Adipose tissue (tissue), 3 donors: ENCODE measurements at regions not wholly inside any gene's neighbourhood (a gene's known extent, or its start where the extent isn't known, plus 50 kb on each side); places are given as distances from the start of the nearest gene placed in this dataset.
"Not testable (repeated sequence)": the region's sequence is repeated elsewhere in the genome, so short reads cannot be mapped to it uniquely, and the experiment has no call there.

ENCODE experiments used
- H3K27ac ChIP-seq: one replicate; pipeline ENCODE4 v1.5.1; 2013; ENCODE audit warnings: low read depth, low read length
- WGBS, 3 donors: extraction: QIAGEN DNeasy Blood & Tissue Kit; methylation state at CpG; one replicate each; pipeline ENCODE4 v1.1.7; 2013; 5-methylcytosine and 5-hydroxymethylcytosine counted together
- donor health status: healthy with polysubstance abuse.
- donor health status: Bipolar disorder and iron deficiency.
- donor health status: healthy.

DNA sequence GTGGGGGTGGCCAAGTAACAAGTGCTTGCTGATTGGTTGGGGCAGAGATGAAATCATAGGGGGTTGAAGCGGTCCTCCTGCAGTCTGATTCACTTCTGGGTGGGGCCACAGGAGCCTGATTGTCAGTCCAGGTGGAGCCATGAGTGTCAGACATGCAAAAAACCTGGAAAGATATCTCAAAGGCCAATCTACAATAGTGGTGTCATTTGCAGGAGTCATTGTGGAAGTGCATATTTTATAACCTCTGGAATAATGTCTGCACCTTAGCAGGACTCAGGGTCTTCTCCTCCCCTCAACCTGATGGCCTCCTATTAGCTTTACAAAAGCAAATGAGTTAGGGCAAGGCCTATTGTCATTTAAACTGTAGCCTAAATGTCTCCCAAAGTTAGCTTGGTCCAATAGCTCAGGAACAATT, 241.4 kb downstream of the NUAK1 start:
- 75 to 93% (median 76%) methylated on average over 1 of the region's 1 CpG for WGBS, 3 donors
- H3K27ac ChIP-seq: no peak overlapping the region

DNA sequence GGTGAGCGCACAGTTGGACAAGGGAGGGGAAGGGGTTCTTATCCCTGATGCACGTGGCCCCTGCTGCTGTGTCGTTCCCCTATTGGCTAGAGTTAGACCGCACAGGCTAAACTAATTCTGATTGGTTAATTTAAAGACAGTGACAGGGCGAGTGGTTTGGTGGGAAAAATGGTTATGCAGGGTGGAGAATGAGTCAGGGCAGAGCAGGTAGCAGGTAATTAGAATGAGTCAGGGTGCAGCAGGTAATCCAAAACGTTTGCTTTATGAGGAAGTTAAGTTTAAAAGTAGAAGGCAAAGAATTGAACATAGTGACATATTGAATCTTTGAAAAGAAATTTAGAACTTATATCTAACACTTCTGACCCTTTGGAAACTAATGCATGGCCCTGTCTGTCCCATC, 240.5 kb downstream of the NUAK1 start:
- not testable (repeated sequence) for H3K27ac ChIP-seq
- 73 to 91% (median 78%) methylated on average over 6 of the region's 6 CpGs for WGBS, 3 donors

DNA sequence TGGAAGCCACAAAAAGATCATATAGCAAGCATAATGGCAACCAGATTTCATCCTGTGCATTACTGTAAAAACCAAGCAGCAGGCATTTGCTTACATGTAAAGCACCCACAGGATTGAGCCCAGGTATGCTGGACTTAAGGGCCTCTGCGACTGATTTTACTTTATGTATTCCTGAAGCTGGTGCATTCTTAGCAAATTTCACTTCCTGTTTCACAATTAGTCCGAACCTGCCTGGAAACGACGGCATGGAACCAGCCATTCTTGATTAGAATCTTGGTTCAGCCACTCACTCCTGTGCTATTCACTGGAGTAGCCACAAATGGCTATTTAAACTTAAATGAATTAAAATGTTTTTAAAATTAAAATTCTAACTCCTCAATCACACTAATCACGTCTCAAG, 239.2 kb downstream of the NUAK1 start:
- WGBS, 3 donors: 59 to 78% (median 70%) methylated on average over 5 of the region's 5 CpGs
- H3K27ac ChIP-seq: no peak overlapping the region

GRCh38 chr12:105906561-105906960, 232.2 kb downstream of the NUAK1 start:
- 38 to 84% (median 84%) methylated on average over 1 of the region's 1 CpG for WGBS, 3 donors
- H3K27ac ChIP-seq: no peak overlapping the region

- no peak overlapping the region for H3K27ac ChIP-seq
- 73 to 89% (median 89%) methylated on average over 2 of the region's 2 CpGs for WGBS, 3 donors
Observed at GRCh38 chr12:105907982-105908381, 230.8 kb downstream of the NUAK1 start.

DNA sequence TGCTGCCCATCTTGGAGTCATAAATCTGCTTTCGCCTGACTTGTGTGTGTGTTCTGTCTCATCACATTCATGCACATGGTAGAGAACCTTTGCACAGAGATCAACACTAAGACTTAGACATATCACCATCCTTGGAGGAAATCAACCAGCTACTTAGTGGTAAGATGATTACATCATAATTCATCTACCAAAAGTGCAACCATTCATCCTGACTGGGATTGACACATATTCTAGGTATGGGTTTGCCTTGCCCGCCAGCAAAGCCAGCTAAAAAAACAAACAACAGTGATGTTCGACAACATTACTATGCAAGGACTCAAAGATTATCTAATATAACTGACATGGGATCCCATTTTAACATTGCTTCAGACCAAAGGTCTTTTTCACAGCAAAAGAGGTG, 228.7 kb downstream of the NUAK1 start:
- H3K27ac ChIP-seq: no peak overlapping the region
- 87 to 99% (median 97%) methylated on average over 3 of the region's 3 CpGs for WGBS, 3 donors

- no peak overlapping the region for H3K27ac ChIP-seq
- 86 to 90% (median 90%) methylated on average over 4 of the region's 4 CpGs for WGBS, 3 donors
Observed at GRCh38 chr12:105911966-105912365, 226.8 kb downstream of the NUAK1 start.

GRCh38 chr12:105912882-105913678, 225.7 kb downstream of the NUAK1 start:
- no peak overlapping the region for H3K27ac ChIP-seq
- WGBS, 3 donors: 62 to 84% (median 83%) methylated on average over 9 of the region's 9 CpGs

- H3K27ac ChIP-seq: no peak overlapping the region
- WGBS, 3 donors: 65 to 88% (median 87%) methylated on average over 3 of the region's 3 CpGs
Observed at GRCh38 chr12:105915997-105916759, 222.6 kb downstream of the NUAK1 start.

- H3K27ac ChIP-seq: no peak overlapping the region
Observed at GRCh38 chr12:105916760-105917039, 222.1 kb downstream of the NUAK1 start.

- 46 to 66% (median 46%) methylated on average over 4 of the region's 4 CpGs for WGBS, 3 donors
Observed at GRCh38 chr12:105920161-105920684, 218.5 kb downstream of the NUAK1 start.

GRCh38 chr12:105921055-105921454, 217.7 kb downstream of the NUAK1 start:
- WGBS, 3 donors: 71 to 93% (median 93%) methylated on average over 1 of the region's 1 CpG
- no peak overlapping the region for H3K27ac ChIP-seq

More at GRCh38 chr12:105920161-105920684, 218.5 kb downstream of the NUAK1 start:
- H3K27ac ChIP-seq: no peak overlapping the region

DNA sequence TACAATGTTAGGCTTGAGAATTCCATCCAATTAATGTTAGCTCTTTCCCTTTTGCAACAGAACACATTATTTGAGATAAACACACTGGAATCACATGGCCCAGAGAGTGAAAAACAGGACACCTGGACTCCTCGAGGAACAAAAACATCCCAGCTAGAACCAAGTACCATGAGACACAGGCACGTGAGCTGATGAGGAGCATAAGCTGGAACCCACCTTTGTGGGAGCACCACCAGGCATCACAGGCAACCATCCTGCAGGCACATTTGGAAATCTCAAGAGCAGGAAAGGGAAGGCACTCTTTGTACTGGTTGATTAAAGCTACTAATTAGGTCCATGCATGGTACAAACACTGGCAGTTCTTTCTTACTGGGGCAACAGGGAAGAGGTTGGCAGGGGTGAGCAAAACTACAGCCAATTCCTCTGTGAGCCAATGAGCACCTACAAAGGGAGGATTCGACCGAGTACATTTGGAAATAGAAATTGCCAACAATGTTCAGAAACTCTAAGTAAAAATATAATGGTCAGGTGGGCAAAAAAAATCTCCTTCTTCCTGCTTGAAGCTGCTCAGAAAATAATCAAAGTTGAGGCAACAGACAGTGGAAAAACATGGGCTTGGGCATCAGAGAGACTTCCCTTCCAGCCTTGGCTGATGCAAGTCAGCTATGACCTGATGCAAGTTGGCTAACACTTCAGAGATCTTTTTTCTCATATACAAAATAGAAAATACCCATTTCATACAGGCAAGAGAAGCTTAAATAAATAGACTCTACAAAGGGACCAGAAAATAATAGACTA, 216.7 kb downstream of the NUAK1 start:
- WGBS, 3 donors: 74 to 86% (median 76%) methylated on average over 4 of the region's 4 CpGs
- H3K27ac ChIP-seq: no peak overlapping the region

DNA sequence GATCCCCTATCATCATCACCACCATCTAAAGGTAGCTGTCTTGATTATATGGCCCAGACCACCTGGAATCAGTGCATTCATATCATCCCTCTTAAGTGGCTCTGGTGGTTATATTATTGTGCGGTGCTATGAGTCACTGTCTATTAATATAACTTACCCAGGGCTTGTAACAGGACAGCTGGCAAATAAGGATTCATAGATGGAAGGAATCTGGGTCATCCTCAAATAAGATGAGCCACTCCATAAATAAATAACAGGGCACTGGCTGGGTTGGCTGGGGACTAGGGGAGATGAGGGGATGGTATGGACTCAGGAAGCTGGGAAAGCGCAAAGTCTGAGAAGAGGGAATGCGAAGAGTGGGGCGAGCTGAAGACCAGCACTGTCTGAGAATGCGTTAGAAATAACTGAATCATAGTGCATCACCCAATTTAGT, 216.1 kb downstream of the NUAK1 start:
- H3K27ac ChIP-seq: no peak overlapping the region
- WGBS, 3 donors: 89 to 93% (median 90%) methylated on average over 5 of the region's 5 CpGs

GRCh38 chr12:105924526-105925208, 214.1 kb downstream of the NUAK1 start:
- WGBS, 3 donors: 52 to 83% (median 72%) methylated on average over 7 of the region's 7 CpGs
- no peak overlapping the region for H3K27ac ChIP-seq

- no peak overlapping the region for H3K27ac ChIP-seq
- WGBS, 3 donors: 76 to 93% (median 91%) methylated on average over 5 of the region's 5 CpGs
Observed at GRCh38 chr12:105927564-105927963, 211.2 kb downstream of the NUAK1 start.

DNA sequence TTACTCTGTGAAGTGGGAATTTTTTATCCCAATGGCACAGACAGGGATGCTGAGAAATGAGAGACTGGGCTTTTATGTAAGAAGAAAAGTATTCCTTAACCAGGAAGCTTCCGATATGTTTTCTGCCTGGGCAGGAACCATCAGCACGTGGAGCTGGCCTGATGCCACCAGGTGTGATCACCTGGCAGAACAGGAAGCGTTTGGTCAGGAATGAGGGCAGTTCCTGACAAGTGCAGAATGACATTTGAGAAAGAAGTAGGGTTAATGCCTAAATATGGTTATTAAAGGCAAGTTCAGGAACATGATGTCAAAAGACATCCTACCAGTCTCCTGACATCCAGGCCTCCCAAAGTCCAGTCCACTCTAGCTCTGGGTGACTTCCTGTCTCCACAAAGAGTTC, 210.3 kb downstream of the NUAK1 start:
- WGBS, 3 donors: 59 to 78% (median 74%) methylated on average over 3 of the region's 3 CpGs

DNA sequence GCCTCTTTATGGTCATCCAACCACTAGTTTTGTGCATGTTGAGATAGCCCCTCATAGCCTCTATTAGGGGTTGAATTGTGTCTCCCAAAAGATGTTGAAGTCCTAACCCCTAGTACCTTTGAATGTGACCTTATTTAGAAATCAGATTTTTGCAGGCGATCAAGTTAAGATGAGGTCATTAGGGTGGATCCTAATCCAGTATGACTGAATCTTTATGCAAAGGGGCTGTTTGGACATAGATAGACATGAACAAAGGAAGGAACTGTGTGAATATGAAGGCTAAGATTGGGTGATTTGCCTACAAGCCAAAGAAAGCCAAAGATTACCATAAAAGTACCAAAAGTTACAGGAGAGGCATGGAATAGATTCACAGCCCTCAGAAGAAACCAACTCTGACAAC, 209.6 kb downstream of the NUAK1 start:
- 90 to 94% (median 90%) methylated on average over 1 of the region's 1 CpG for WGBS, 3 donors

More for the DNA sequence above, 210.3 kb downstream of the NUAK1 start:
- H3K27ac ChIP-seq: no peak overlapping the region

More for the DNA sequence above, 209.6 kb downstream of the NUAK1 start:
- H3K27ac ChIP-seq: no peak overlapping the region
